ENCODE measurements at regions not wholly inside any gene's neighbourhood (a gene's known extent, or its start where the extent isn't known, plus 50 kb on each side); places are given as distances from the start of the nearest gene placed in this dataset.

GRCh38 chr14:85291731-85292130 is 238.2 kb upstream of the FLRT2 start:
- TF ChIP-seq POLR2A (IDR thresholded peaks at IDR 0.05) (no peak), CTCF (IDR thresholded peaks at IDR 0.05) (no peak)
